ENCODE measurements at regions not wholly inside any gene's neighbourhood (a gene's known extent, or its start where the extent isn't known, plus 50 kb on each side); places are given as distances from the start of the nearest gene placed in this dataset.
A peak's percentile ranks its signal among the peaks of the same experiment; 100 is the strongest.

DNA sequence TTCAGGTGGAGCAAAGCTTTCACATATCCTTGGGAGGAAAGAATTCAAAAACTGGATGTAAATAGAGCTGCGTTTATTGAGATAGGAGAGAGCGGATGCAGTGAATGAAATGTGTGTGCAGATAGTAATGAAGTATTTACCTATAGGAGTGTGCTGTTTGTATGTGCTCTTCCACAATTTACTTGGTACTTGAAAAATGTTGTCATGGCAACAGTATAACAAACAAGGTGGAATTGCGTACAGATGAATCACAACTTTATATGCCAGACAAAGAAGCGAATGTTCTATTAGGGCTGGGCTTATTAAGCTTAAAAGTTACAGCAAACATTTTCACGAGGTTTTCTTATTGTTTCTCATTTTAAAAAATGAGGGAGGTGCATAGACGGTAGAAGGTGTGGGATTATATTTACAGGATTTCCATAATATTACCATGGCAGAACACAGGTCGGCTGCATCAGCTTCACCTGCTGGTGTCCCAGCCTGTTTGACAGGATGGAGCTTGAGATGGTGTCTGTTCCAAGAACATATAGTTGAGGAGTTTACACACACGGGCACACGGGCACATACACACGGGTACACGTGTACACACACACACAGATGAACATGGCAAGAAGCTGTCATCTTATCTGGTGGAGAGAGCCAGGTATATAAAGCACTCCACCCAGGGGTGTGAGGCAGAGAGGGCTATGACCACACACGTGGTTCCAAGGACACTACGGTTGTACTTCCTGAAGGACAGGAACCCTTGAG, 155.7 kb downstream of the RMI1 start:
- no peak for DNase-seq

DNA sequence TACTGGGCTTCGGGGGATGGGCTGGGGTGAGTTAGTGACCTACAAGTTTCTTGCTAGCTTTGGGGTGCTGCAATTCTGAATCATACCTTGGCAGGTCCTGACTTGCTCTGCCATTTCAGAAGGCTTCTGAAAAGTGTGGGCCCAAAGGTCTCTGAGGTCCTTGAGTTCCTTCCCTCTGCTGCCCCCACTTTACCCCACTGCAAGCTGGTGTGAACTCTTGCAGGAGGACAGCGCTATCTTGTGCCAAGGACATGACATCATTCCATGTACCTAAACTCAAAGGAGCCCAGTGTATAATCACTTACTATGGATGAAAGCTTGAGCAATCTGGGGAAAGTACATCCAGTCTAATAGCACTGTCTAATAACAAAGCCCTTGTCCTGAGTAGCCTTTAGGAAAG, 157.4 kb downstream of the RMI1 start:
- DNase-seq: no peak

DNA sequence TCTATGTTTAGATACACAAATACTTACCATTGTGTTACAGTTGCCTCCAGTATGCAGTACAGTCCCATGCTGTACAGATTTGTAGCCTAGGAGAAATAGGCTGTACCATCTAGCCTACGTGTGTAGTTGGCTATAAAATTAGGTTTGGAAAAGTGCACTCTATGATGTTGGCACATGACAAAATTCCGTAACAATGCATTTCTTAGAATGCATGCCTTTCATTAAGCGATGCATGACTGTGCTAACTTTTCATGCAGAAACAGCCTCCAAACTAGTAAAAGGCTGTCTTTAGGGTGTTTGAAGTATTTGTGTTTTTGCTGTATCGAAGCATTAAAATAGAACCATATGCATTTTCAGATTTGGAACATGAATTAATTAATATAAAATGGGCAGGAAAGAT, 157.9 kb downstream of the RMI1 start:
- no peak for DNase-seq

DNA sequence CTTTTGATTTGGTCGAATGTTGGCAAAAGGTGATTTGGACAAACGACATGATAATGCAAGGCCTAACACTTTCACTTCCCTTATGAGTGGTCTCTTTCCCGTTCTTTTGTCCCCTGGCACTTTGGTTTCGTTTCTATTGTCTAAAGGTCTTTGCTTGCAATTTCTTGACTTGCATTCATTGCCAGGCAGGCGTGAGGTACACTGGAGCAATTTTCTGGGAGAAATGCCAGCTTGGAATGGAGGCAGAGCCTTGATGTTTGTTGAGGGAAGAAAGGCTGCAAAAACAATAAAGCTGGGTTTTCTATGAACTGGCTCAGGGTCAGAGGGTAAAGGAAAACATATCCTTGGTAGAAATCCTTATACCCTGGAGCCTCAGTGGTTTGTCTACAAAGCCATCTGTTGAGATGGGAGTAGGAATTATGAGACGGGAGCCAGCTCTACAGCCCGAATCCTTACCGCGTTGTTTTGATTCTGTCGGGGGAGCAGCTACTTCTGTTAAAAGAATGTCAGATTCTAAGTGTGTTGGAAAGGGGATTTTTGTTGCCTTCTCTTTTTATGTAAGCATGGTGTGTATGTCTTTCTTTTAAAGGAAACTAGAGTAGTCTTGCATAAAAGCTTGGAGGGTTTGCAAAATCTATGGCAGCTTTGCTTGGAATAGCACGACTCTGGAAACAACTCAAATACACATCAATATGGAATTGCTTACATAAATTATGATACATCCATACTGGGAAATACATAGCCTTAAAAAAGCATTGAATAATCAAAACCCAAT, 158.9 kb downstream of the RMI1 start:
- peak in 1 of 2 experiments; percentile 1 for DNase-seq

GRCh38 chr9:84140535-84141101, 160.0 kb downstream of the RMI1 start:
- DNase-seq: peak in 1 of 2 experiments; percentile 3

- DNase-seq: peak; percentile 48 to 76
These were observed 161.3 kb downstream of the RMI1 start for GRCh38 chr9:84141741-84142370.

DNA sequence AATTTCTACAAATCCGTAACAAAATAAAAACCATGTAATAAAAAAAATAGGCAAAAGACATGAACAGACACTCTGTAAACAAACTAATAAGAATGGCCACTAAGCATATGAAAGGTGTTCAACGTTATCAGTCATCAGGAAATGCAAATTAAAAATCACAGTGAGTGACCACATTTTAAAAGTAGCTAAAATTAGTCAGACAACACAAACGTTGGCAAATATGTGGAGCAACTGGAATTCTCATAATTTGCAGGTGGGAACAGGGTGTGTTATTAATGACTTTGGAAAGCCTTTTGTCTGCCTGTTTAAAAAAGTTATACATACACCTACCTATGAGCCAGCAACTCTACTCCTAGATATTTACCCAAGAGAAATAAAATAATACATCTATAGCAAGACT, 164.4 kb downstream of the RMI1 start:
- DNase-seq: no peak

DNA sequence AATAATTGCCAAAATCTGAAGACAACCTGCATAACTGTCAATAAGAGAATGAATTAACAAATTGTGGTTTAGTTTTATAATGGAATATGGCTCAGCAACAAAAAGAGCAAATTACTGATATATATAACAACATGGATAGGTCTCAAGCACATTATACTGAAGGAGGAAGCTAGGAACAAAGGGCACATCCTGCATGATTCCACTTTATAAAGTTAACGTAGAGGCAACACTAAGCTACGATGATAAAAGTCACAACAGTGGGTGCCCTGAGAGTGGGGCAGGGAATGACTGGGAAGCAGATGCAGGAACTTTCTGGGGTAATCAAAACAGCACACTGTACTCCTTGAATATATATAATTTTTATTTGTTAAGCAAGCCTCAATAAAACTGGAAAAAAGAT, 165.2 kb downstream of the RMI1 start:
- no peak for DNase-seq

DNA sequence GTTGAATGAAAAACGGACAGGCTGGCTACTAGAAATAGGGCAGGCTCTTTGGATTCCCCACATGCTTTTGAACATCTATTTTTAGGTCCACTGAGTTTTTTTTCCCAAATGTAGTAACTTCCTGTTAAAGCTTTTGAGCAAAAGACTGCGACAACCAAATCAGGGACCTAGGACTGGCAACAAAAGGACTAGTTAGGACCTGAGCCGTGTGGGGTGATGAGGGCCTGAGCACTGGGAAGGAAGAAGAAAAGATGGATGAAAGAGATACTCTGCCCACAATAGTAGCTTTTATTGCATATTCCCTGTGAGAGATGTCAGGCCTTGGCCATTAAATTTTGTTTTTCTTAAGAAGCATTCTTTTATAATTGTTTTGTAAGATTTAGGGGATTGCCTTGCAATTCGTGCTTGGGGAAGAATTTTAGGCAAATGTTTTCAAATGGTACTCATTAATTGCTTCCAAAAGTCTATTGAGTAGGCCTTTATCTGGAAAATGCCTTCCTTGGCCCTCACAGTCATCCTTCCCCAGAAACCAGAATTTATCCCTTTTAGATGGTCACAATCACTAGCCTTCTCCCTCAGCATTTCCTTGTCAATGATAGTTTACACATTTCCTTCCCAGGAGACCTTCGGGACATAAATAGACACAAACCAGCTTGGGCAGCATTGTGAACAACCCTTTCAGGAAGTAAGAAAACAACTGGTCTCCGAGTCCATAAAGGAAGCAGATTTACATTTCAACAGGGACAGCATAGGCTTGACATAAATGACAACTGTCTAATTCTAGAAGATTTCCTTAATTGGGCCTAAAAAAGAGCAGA, 166.5 kb downstream of the RMI1 start:
- DNase-seq: no peak

GRCh38 chr9:84151236-84151635, 170.6 kb downstream of the RMI1 start:
- no peak for DNase-seq

DNA sequence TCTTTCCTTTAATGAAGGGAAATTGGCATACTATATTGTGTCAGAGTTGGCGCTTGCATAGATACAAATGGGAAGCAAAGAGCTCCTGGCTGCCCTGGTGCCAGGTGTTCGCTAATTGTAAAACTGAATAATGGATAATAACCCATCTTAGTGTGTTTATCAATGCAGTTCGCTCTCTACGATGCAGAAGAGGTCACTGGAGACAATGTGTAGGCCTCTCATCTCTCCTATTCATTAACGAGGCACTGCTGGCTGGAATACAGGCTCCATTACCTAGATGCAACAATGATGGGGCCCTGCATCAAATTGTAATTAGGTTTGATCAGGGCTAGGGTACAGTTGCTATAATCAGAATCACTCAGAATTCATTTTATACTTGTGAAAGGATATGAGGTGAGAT, 171.0 kb downstream of the RMI1 start:
- DNase-seq: no peak

- DNase-seq: no peak
These were observed 171.6 kb downstream of the RMI1 start for GRCh38 chr9:84152204-84152603.

GRCh38 chr9:84153885-84154284, 173.3 kb downstream of the RMI1 start:
- DNase-seq: no peak

GRCh38 chr9:84154320-84154719, 173.7 kb downstream of the RMI1 start:
- DNase-seq: no peak

- no peak for DNase-seq
These were observed 177.4 kb downstream of the SLC28A3 start for GRCh38 chr9:84163052-84163650.

DNA sequence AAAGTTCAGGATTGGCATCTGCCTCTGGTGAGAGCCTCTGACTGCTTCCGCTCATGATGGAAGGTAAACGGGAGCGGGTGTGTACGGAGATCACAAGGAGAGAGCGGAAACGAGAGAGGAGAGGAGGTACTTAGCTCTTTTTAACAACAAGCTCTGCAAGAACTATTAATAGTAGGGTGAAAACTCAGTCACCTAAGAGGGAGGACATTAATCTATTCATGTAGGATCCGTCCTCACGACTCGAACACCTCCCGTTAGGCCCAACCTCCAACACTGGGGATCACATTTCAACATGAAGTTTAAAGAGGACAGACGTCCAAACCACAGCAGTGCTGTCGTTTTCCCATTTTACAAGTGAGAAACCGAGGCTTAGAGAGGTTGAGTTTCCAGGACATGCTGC, 173.7 kb downstream of the SLC28A3 start:
- peak; percentile 47 to 79 for DNase-seq

DNA sequence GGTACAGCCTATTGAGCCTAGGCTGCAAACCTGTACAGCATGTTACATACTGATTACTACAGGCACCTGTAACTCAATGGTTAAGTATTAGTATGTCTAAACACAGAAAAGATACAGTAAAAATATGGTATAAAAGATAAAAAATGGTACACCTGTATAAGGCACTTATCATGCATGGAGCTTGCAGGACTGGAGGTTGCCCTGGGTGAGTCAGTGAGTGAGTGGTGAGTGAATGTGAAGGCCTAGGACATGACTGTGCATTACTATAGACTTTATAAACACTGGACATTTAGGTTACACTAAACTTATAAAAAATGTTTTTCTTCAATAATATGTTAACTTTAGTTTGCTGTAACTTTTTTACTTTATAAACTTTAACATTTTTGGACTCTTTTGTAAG, 171.3 kb downstream of the SLC28A3 start:
- DNase-seq: no peak

DNA sequence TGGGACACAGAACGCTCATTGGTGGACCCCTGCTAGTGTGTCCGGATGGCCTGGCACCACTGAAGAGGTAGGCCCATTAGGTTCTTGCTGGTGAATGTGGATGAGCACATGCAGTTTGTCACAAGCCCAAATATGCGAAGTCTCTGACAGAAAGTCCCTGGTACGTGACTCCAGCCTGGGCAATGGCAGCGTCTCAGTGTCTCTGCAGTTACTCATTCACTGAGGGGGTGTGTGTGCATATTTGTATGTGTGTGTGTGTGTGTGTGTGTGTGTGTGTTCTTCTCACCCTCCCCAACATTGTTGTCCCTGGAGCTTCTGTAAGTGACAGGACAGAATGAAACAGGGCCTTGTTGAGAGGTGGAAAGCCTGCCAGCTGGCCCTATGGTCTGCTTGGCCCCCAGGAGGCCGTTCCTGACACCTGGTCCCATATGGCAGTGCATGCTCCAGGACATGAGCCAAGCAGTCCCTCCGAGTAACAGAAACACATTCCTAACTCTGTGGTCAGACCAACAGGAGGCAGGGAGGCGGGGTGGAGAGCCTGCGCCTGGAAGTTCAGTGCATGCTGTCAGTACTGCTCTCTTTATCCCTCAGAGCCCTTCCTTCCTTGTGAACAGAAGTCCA, 169.9 kb downstream of the SLC28A3 start:
- peak; percentile 71 to 85 for DNase-seq

GRCh38 chr9:84173961-84174360, 166.6 kb downstream of the SLC28A3 start:
- DNase-seq: no peak

GRCh38 chr9:84174486-84174885, 166.1 kb downstream of the SLC28A3 start:
- no peak for DNase-seq

DNA sequence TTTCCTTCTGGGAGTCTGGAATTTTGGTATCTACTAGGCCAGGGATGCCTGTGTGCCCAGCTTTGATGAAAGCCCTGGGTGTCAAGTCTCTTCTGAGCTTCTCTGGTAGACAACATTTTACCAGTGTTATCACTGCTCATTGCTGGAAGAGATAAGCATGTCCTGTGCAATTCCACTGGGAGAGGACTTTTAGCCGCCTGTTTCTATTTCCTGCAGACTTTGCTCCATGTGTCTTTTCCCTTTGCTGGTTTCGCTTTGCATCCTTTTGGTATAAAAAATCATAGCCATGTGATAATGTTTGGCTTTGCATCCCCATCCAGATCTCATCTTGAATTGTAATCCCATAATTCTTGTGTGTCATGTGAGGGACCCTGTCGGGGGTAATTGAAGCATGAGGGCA, 163.2 kb downstream of the SLC28A3 start:
- DNase-seq: no peak

- peak in 1 of 2 experiments; percentile 24 for DNase-seq
These were observed 161.0 kb downstream of the SLC28A3 start for GRCh38 chr9:84179531-84179930.

All from NCI-H524 (cell line).